IMR-90 (cell line): ENCODE measurements at regions not wholly inside any gene's neighbourhood (a gene's known extent, or its start where the extent isn't known, plus 50 kb on each side); places are given as distances from the start of the nearest gene placed in this dataset.
"Not testable (repeated sequence)": the region's sequence is repeated elsewhere in the genome, so short reads cannot be mapped to it uniquely, and the experiment has no call there.

Experiments used
- ATAC-seq: fragments of 200-7000 bp; cut with Tn5 transposase; 2 replicates; pipeline ENCODE4 v1.9.1; 2020; ENCODE audit warnings: low read depth, mild to moderate bottlenecking, moderate library complexity
- BruUV-seq: library from RNA; stranded (reverse); fragments of 400-500 nt; replicated peaks from 2 replicates; lab custom pipeline; 2021; lab: Mats Ljungman, UMichigan
- CTCF ChIA-PET: fragments of 300-600 bp; formaldehyde crosslinking; extraction: SDS; loops from one replicate; lab custom pipeline; 2021; ENCODE audit warnings: antibody characterized with exemption; lab: Yijun Ruan, JAX
- POLR2A ChIA-PET: fragments of 300-600 bp; sonication (Branson Sonifier 250); formaldehyde crosslinking; loops from one replicate; lab custom pipeline; 2022; ENCODE audit warnings: antibody characterized with exemption; ENCODE audit not compliant: unreplicated experiment; lab: Charles Lee
- DNase-seq: peaks from one replicate; pipeline ENCODE4 v3.0.0; 2013
- H2AFZ ChIP-seq: replicated peaks from 2 replicates; pipeline ENCODE3; 2013; ENCODE audit warnings: low read length, mild to moderate bottlenecking; ENCODE audit not compliant: poor library complexity
- H2AK5ac ChIP-seq: 2 replicates; pipeline ENCODE4 v1.6.1; 2013; ENCODE audit warnings: low read depth, low read length, inconsistent platforms
- H2AK9ac ChIP-seq: replicated peaks from 2 replicates; pipeline ENCODE3; 2013; ENCODE audit warnings: mild to moderate bottlenecking, low read depth, low read length, moderate library complexity; ENCODE audit not compliant: poor library complexity
- H2BK120ac ChIP-seq: 2 replicates; pipeline ENCODE4 v1.6.1; 2013; ENCODE audit warnings: low read depth, low read length, inconsistent platforms
- H2BK15ac ChIP-seq: 3 replicates; pipeline ENCODE4 v1.6.1; 2013; ENCODE audit warnings: low read depth, low read length, inconsistent platforms
- H2BK20ac ChIP-seq: 2 replicates; pipeline ENCODE4 v1.6.1; 2013; ENCODE audit warnings: low read depth, mild to moderate bottlenecking, inconsistent platforms, low read length, moderate library complexity
- H2BK5ac ChIP-seq: 2 replicates; pipeline ENCODE4 v1.6.1; 2013; ENCODE audit warnings: mild to moderate bottlenecking, low read depth, low read length, inconsistent platforms; ENCODE audit not compliant: poor library complexity, severe bottlenecking
- H3K14ac ChIP-seq: replicated peaks from 2 replicates; pipeline ENCODE4 v1.6.1; 2013; ENCODE audit warnings: low read depth, low read length, inconsistent platforms
- H3K18ac ChIP-seq: 2 replicates; pipeline ENCODE4 v1.6.1; 2013; ENCODE audit warnings: low read depth, low read length, control low read depth
- H3K23ac ChIP-seq: 2 replicates; pipeline ENCODE4 v1.6.1; 2013; ENCODE audit warnings: low read depth, low read length, inconsistent platforms
- H3K27ac ChIP-seq: 2 replicates; pipeline ENCODE4 v1.5.1; 2013; ENCODE audit warnings: mild to moderate bottlenecking, control low read depth, low read length; ENCODE audit not compliant: insufficient read depth
- H3K27me3 ChIP-seq: 2 replicates; pipeline ENCODE4 v1.6.1; 2013; ENCODE audit warnings: low read length; ENCODE audit not compliant: control insufficient read depth, insufficient read depth
- H3K36me3 ChIP-seq: 2 replicates; pipeline ENCODE4 v1.6.1; 2013; ENCODE audit warnings: low read length, mixed read lengths; ENCODE audit not compliant: control insufficient read depth, insufficient read depth
- H3K4ac ChIP-seq: 2 replicates; pipeline ENCODE4 v1.6.1; 2013; ENCODE audit warnings: low read depth, low read length, inconsistent platforms
- H3K4me1 ChIP-seq: 2 replicates; pipeline ENCODE4 v1.6.1; 2013; ENCODE audit warnings: low read length, mixed read lengths; ENCODE audit not compliant: control insufficient read depth, insufficient read depth
- H3K4me2 ChIP-seq: 2 replicates; pipeline ENCODE4 v1.6.1; 2013; ENCODE audit warnings: low read depth, mild to moderate bottlenecking, control low read depth, low read length, moderate library complexity
- H3K4me3 ChIP-seq: 2 replicates; pipeline ENCODE4 v1.5.1; 2013; ENCODE audit warnings: low read depth, mild to moderate bottlenecking, control low read depth, low read length, moderate library complexity; ENCODE audit not compliant: insufficient read depth
- H3K56ac ChIP-seq: 2 replicates; pipeline ENCODE4 v1.6.1; 2013; ENCODE audit warnings: low read length, inconsistent platforms; ENCODE audit not compliant: insufficient read depth; ENCODE audit errors: extremely low read depth
- H3K79me1 ChIP-seq, 2 experiments: 2 replicates each; pipeline ENCODE4 v1.6.1; 2013; ENCODE audit warnings: low read length in 2 of 2, inconsistent platforms in 1 of 2, low read depth in 1 of 2
- H3K9ac ChIP-seq: 2 replicates; pipeline ENCODE4 v1.6.1; 2013; ENCODE audit warnings: low read depth, low read length, control low read depth
- H3K9me1 ChIP-seq: 2 replicates; pipeline ENCODE4 v1.6.1; 2013; ENCODE audit warnings: low read length, inconsistent platforms; ENCODE audit not compliant: insufficient read depth
- H3K9me3 ChIP-seq: 2 replicates; pipeline ENCODE4 v1.6.1; 2013; ENCODE audit warnings: low read length; ENCODE audit not compliant: control insufficient read depth, insufficient read depth
- H4K20me1 ChIP-seq: 2 replicates; pipeline ENCODE4 v1.6.1; 2013; ENCODE audit warnings: low read length, inconsistent platforms; ENCODE audit not compliant: insufficient read depth
- H4K5ac ChIP-seq: 2 replicates; pipeline ENCODE4 v1.6.1; 2013; ENCODE audit warnings: mild to moderate bottlenecking, low read depth, low read length, control low read depth
- H4K8ac ChIP-seq, 2 experiments: 2 replicates each; pipeline ENCODE4 v1.6.1; 2013; ENCODE audit warnings: low read depth in 2 of 2, low read length in 2 of 2, control low read depth in 1 of 2, inconsistent platforms in 1 of 2
- H4K91ac ChIP-seq: 2 replicates; pipeline ENCODE4 v1.6.1; 2013; ENCODE audit warnings: low read depth, low read length, inconsistent platforms; ENCODE audit not compliant: insufficient read depth
- CTCF ChIP-seq: conservative IDR thresholded peaks from 2 replicates; pipeline ENCODE4 v1.5.1; 2012; ENCODE audit warnings: mild to moderate bottlenecking, low read depth, low read length, improper control_type of control experiment
- RCOR1 ChIP-seq: IDR thresholded peaks from 2 replicates; pipeline ENCODE4 v1.6.1; 2012; ENCODE audit warnings: mild to moderate bottlenecking, low read length, improper control_type of control experiment; ENCODE audit not compliant: insufficient replicate concordance
- RFX5 ChIP-seq: IDR thresholded peaks from 2 replicates; pipeline ENCODE4 v1.8.0; 2012; ENCODE audit warnings: low read depth, mild to moderate bottlenecking, low read length, moderate library complexity
- USF2 ChIP-seq: fragments of 150-350 bp; IDR thresholded peaks from 2 replicates; pipeline ENCODE4 v1.6.1; 2017; ENCODE audit warnings: mild to moderate bottlenecking, antibody characterized with exemption, low read length, low read depth
- WGBS, 2 experiments: methylation state at CpG; one replicate each; pipeline versions ENCODE4 v1.1.5 to v1.1.7; 2013; ENCODE audit warnings: missing lambda C conversion rate in 2 of 2; ENCODE audit not compliant: insufficient read length in 1 of 2; ENCODE audit errors: extremely low coverage in 2 of 2; 5-methylcytosine and 5-hydroxymethylcytosine counted together
- dilution Hi-C: fragments of 300-500 bp; cut with HindIII; formaldehyde crosslinking; loops from one replicate; pipeline ENCODE4 v1.14.3; 2018; ENCODE audit warnings: low sequenced_read_pairs; ENCODE audit not compliant: unreplicated experiment
- in situ Hi-C: fragments of 300-500 bp; cut with MboI; formaldehyde crosslinking; loops from 3 replicates; pipeline ENCODE4 v1.14.3; 2019; ENCODE audit warnings: low sequenced_read_pairs, inconsistent platforms, mixed read lengths
- intact Hi-C: fragments of 100-400 bp; cut with micrococcal nuclease; formaldehyde crosslinking; loops from 2 replicates; pipeline ENCODE4 v1.10.0; 2022

GRCh38 chr1:29798699-29799566 lies 562.6 kb downstream of the PTPRU start:
- no peak overlapping the region for H4K91ac ChIP-seq
- WGBS, 2 experiments, result 48% methylated on average over 3 of the region's 13 CpGs; no CpG with 5 or more reads in 1 of the 2 experiments
- no peak overlapping the region for H2BK15ac ChIP-seq
- H3K79me1 ChIP-seq, result no peaks in the 10 kb centered on the region
- H2AK5ac ChIP-seq, result no peak overlapping the region
- H3K27ac ChIP-seq, result no peak overlapping the region
- dilution Hi-C loops (no loop called here), intact Hi-C loops (no loop called here), in situ Hi-C loops (loop anchor here (10.0 kb wide), 1 partner anchor 286 kb away; no protein-coding TSS in a partner anchor)
- H3K36me3 ChIP-seq, result no peaks in the 10 kb centered on the region
- H3K56ac ChIP-seq, result no peak overlapping the region
- no peak overlapping the region for H3K14ac ChIP-seq
- POLR2A ChIA-PET, result no interaction called here
- no peak overlapping the region for H4K5ac ChIP-seq
- H2AFZ ChIP-seq, result no peak overlapping the region
- ATAC-seq (no peak), DNase-seq (no peak)
- BruUV-seq, result no TSS peak
- no peaks in the 10 kb centered on the region for H4K20me1 ChIP-seq
- no peak overlapping the region for H3K4me2 ChIP-seq
- no peak overlapping the region for H3K9ac ChIP-seq
- H3K9me3 ChIP-seq, result no peaks in the 10 kb centered on the region
- no peak overlapping the region for H2BK5ac ChIP-seq
- CTCF ChIA-PET, result no interaction called here
- H3K23ac ChIP-seq, result no peak overlapping the region
- H4K8ac ChIP-seq, result no peak overlapping the region
- no peak overlapping the region for H2BK20ac ChIP-seq
- H3K27me3 ChIP-seq, result peaks cover 2% of the 10 kb centered on the region; the same call in 1 of the 2 replicates
- no peak overlapping the region for H3K18ac ChIP-seq
- TF ChIP-seq RFX5, result no peak
- TF ChIP-seq USF2, result peak; percentile 17; the same call in 1 of the 2 replicates
- TF ChIP-seq CTCF, result no peak
- no peak for TF ChIP-seq RCOR1
- 0 out of 2 replicates have a peak, but pooled peaks cover 2% of the 10 kb centered on the region for H3K9me1 ChIP-seq
- H3K4me3 ChIP-seq, result no peak overlapping the region
- H3K4ac ChIP-seq, result no peak overlapping the region
- no peaks in the 10 kb centered on the region for H3K4me1 ChIP-seq
- H2AK9ac ChIP-seq, result no peak overlapping the region
- H2BK120ac ChIP-seq, result no peak overlapping the region

GRCh38 chr1:29797125-29797524 lies 560.8 kb downstream of the PTPRU start:
- H4K8ac ChIP-seq, H3K9me3 ChIP-seq, H3K79me1 ChIP-seq, H2BK120ac ChIP-seq, H3K23ac ChIP-seq, H3K56ac ChIP-seq, H3K27me3 ChIP-seq, H2BK5ac ChIP-seq, H3K4me1 ChIP-seq, POLR2A ChIA-PET, DNase-seq, H2AFZ ChIP-seq, dilution Hi-C loops, H3K9me1 ChIP-seq, intact Hi-C loops, CTCF ChIA-PET, H2BK15ac ChIP-seq, H3K36me3 ChIP-seq, H3K4me2 ChIP-seq, BruUV-seq, H4K91ac ChIP-seq, H4K5ac ChIP-seq, H3K4me3 ChIP-seq, H3K27ac ChIP-seq, H4K20me1 ChIP-seq, H2BK20ac ChIP-seq, H3K18ac ChIP-seq, H2AK9ac ChIP-seq, H3K9ac ChIP-seq, H2AK5ac ChIP-seq, ATAC-seq, H3K4ac ChIP-seq, H3K14ac ChIP-seq: not testable (repeated sequence)
- in situ Hi-C loops, result loop anchor here (10.0 kb wide), 1 partner anchor 288 kb away; no protein-coding TSS in a partner anchor
- WGBS, 2 experiments, result no CpG with 5 or more reads among the region's 1 CpG
